H1 (cell line): ENCODE measurements at regions not wholly inside any gene's neighbourhood (a gene's known extent, or its start where the extent isn't known, plus 50 kb on each side); places are given as distances from the start of the nearest gene placed in this dataset.
A peak's percentile ranks its signal among the peaks of the same experiment; 100 is the strongest.

ENCODE experiments used
- CTCF ChIA-PET: fragments of 300-600 bp; sonication (Branson Sonifier 250); formaldehyde crosslinking; loops from one replicate; lab custom pipeline; 2021; ENCODE audit not compliant: partially characterized antibody; lab: Charles Lee
- POLR2A ChIA-PET: fragments of 300-600 bp; sonication (Branson Sonifier 250); formaldehyde crosslinking; loops from one replicate; lab custom pipeline; 2021; ENCODE audit warnings: inconsistent platforms; ENCODE audit not compliant: partially characterized antibody; lab: Charles Lee
- DNase-seq, 2 experiments: peaks; one replicate each; pipeline versions ENCODE4 v3.0.0 to v3.0.0-alpha.2; 2010 to 2022; ENCODE audit warnings: low spot score in 2 of 2, low read depth in 1 of 2, mixed read lengths in 1 of 2
- FAIRE-seq: peaks from 2 replicates; lab custom pipeline; 2011; peaks lifted over from hg19 to GRCh38; lab: Jason Lieb, UNC
- H2AFZ ChIP-seq: 2 replicates; pipeline ENCODE4 v1.8.1; 2012; ENCODE audit warnings: low read length, inconsistent platforms
- H2AK5ac ChIP-seq: 2 replicates; pipeline ENCODE4 v1.6.1; 2013; ENCODE audit warnings: low read depth, low read length
- H2BK120ac ChIP-seq: replicated peaks from 2 replicates; pipeline ENCODE3; 2013; ENCODE audit warnings: low read depth, low read length, inconsistent platforms
- H2BK12ac ChIP-seq: 2 replicates; pipeline ENCODE4 v1.6.1; 2013; ENCODE audit warnings: low read depth, low read length
- H2BK15ac ChIP-seq: 2 replicates; pipeline ENCODE4 v1.6.1; 2013; ENCODE audit warnings: low read length
- H2BK20ac ChIP-seq: 2 replicates; pipeline ENCODE4 v1.6.1; 2013; ENCODE audit warnings: low read length
- H2BK5ac ChIP-seq: 2 replicates; pipeline ENCODE4 v1.6.1; 2013; ENCODE audit warnings: low read depth, low read length
- H3K14ac ChIP-seq: 2 replicates; pipeline ENCODE4 v1.6.1; 2013; ENCODE audit warnings: inconsistent platforms; ENCODE audit not compliant: insufficient read length
- H3K18ac ChIP-seq: 2 replicates; pipeline ENCODE4 v1.6.1; 2013; ENCODE audit warnings: low read length; ENCODE audit errors: extremely low read depth
- H3K23ac ChIP-seq: 2 replicates; pipeline ENCODE4 v1.6.1; 2013; ENCODE audit warnings: inconsistent platforms; ENCODE audit not compliant: insufficient read length
- H3K23me2 ChIP-seq: 2 replicates; pipeline ENCODE4 v1.6.1; 2013; ENCODE audit warnings: low read depth, low read length
- H3K27ac ChIP-seq: 2 replicates; pipeline ENCODE4 v1.6.1; 2011; ENCODE audit warnings: low read depth, low read length, inconsistent platforms
- H3K27me3 ChIP-seq, 4 experiments: replicated peaks in 1 of 4; 1 replicate in 1 of 4; 2 replicates in 3 of 4; pipeline versions ENCODE4 v1.6.1 to v1.8.1; 2011 to 2013; ENCODE audit warnings: low read length in 3 of 4, mild to moderate bottlenecking in 3 of 4, inconsistent platforms in 2 of 4, mixed read lengths in 2 of 4, moderate library complexity in 1 of 4; ENCODE audit not compliant: control insufficient read depth in 3 of 4, insufficient read depth in 3 of 4; ENCODE audit errors: extremely low read depth in 1 of 4
- H3K36me3 ChIP-seq, 4 experiments: 2 replicates each; pipeline versions ENCODE4 v1.6.1 to v1.8.1; 2011 to 2013; ENCODE audit warnings: mild to moderate bottlenecking in 4 of 4, low read length in 3 of 4, moderate library complexity in 2 of 4, control low read depth in 1 of 4, inconsistent platforms in 1 of 4; ENCODE audit not compliant: insufficient read depth in 4 of 4, control insufficient read depth in 2 of 4
- H3K4ac ChIP-seq: replicated peaks from 2 replicates; pipeline ENCODE3; 2013; ENCODE audit warnings: low read length, low read depth, mixed read lengths, inconsistent platforms; ENCODE audit not compliant: insufficient read length
- H3K4me1 ChIP-seq, 4 experiments: replicated peaks in 1 of 4; 1 replicate in 1 of 4; 2 replicates in 3 of 4; pipeline versions ENCODE4 v1.6.1 to v1.8.1; 2011 to 2013; ENCODE audit warnings: low read length in 3 of 4, inconsistent platforms in 2 of 4, mixed read lengths in 1 of 4; ENCODE audit not compliant: insufficient read depth in 4 of 4, control insufficient read depth in 3 of 4
- H3K4me2 ChIP-seq, 2 experiments: 2 replicates each; pipeline versions ENCODE4 v1.6.1 to v1.8.1; 2011 to 2013; ENCODE audit warnings: low read depth in 2 of 2, low read length in 2 of 2, control low read depth in 1 of 2, inconsistent platforms in 1 of 2, mild to moderate bottlenecking in 1 of 2; ENCODE audit not compliant: insufficient read depth in 1 of 2
- H3K4me3 ChIP-seq, 4 experiments: fragments of 200-600, 300-600 bp in 1 of 4; sonication (generic), shearing (Covaris generic), sonication (Bioruptor Twin) in 1 of 4; 2 replicates each; pipeline versions ENCODE4 v1.5.1 to v1.8.1; 2011 to 2016; ENCODE audit warnings: low read length in 4 of 4, low read depth in 3 of 4, control low read depth in 2 of 4, inconsistent platforms in 2 of 4, mild to moderate bottlenecking in 2 of 4, mixed read lengths in 1 of 4, moderate library complexity in 1 of 4; ENCODE audit not compliant: insufficient read depth in 2 of 4; ENCODE audit errors: extremely low read depth in 1 of 4
- H3K56ac ChIP-seq: replicated peaks from 2 replicates; pipeline ENCODE3; 2013; ENCODE audit warnings: low read depth, mild to moderate bottlenecking, mixed read lengths, low read length, inconsistent platforms; ENCODE audit not compliant: insufficient read length
- H3K79me1 ChIP-seq: 2 replicates; pipeline ENCODE4 v1.6.1; 2013; ENCODE audit warnings: low read depth, low read length, control low read depth
- H3K79me2 ChIP-seq, 2 experiments: 2 replicates each; pipeline versions ENCODE4 v1.6.1 to v1.8.1; 2012 to 2013; ENCODE audit warnings: low read length in 2 of 2, mild to moderate bottlenecking in 2 of 2, inconsistent platforms in 1 of 2; ENCODE audit not compliant: insufficient read depth in 2 of 2, control insufficient read depth in 1 of 2
- H3K9ac ChIP-seq, 4 experiments: replicated peaks in 1 of 4; 1 replicate in 1 of 4; 2 replicates in 3 of 4; pipeline versions ENCODE4 v1.6.1 to v1.8.1; 2011 to 2013; ENCODE audit warnings: low read depth in 3 of 4, low read length in 3 of 4, control low read depth in 2 of 4, mild to moderate bottlenecking in 2 of 4, moderate library complexity in 2 of 4, inconsistent platforms in 1 of 4; ENCODE audit errors: extremely low read depth in 1 of 4
- H3K9me3 ChIP-seq, 2 experiments: 2 replicates each; pipeline versions ENCODE4 v1.6.1 to v1.8.1; 2012 to 2013; ENCODE audit warnings: mild to moderate bottlenecking in 2 of 2, moderate library complexity in 2 of 2, control low read depth in 1 of 2, inconsistent platforms in 1 of 2, low read depth in 1 of 2, low read length in 1 of 2, mixed read lengths in 1 of 2; ENCODE audit not compliant: insufficient read depth in 2 of 2
- H4K20me1 ChIP-seq, 2 experiments: replicated peaks in 1 of 2; 2 replicates each; pipeline versions ENCODE3 to v1.8.1; 2011 to 2013; ENCODE audit warnings: inconsistent platforms in 2 of 2, low read length in 2 of 2, mild to moderate bottlenecking in 1 of 2; ENCODE audit not compliant: insufficient read depth in 2 of 2, control insufficient read depth in 1 of 2
- H4K5ac ChIP-seq: 2 replicates; pipeline ENCODE4 v1.6.1; 2013; ENCODE audit warnings: low read length, low read depth, mixed read lengths, inconsistent platforms; ENCODE audit not compliant: insufficient read length
- H4K8ac ChIP-seq: 2 replicates; pipeline ENCODE4 v1.8.0; 2013; ENCODE audit warnings: mild to moderate bottlenecking, moderate library complexity, low read length, inconsistent platforms; ENCODE audit not compliant: insufficient read depth; ENCODE audit errors: extremely low read depth
- H4K91ac ChIP-seq: replicated peaks from 2 replicates; pipeline ENCODE3; 2013; ENCODE audit warnings: low read length, mixed read lengths, inconsistent platforms; ENCODE audit not compliant: insufficient read length
- CREB1 ChIP-seq: IDR thresholded peaks from 2 replicates; pipeline ENCODE4 v1.6.1; 2012; ENCODE audit warnings: inconsistent platforms
- EP300 ChIP-seq, 2 experiments: IDR thresholded peaks; 1 replicate in 1 of 2; 2 replicates in 1 of 2; pipeline ENCODE4 v1.6.1; 2011 to 2012; ENCODE audit warnings: low read depth in 2 of 2, low read length in 2 of 2, mild to moderate bottlenecking in 2 of 2, borderline replicate concordance in 1 of 2, inconsistent platforms in 1 of 2, moderate library complexity in 1 of 2
- WGBS, 2 experiments: shearing (Covaris generic) in 1 of 2; methylation state at CpG; one replicate each; pipeline versions ENCODE4 v1.1.6 to v1.1.7; 2013 to 2015; ENCODE audit warnings: low lambda C conversion rate in 2 of 2, mixed read lengths in 2 of 2, inconsistent platforms in 1 of 2, low coverage in 1 of 2, missing lambda C conversion rate in 1 of 2; ENCODE audit not compliant: insufficient replicate concordance in 2 of 2, insufficient coverage in 1 of 2, insufficient read length in 1 of 2; ENCODE audit errors: extremely low coverage in 1 of 2, missing lambda C conversion rate in 1 of 2; 5-methylcytosine and 5-hydroxymethylcytosine counted together

DNA sequence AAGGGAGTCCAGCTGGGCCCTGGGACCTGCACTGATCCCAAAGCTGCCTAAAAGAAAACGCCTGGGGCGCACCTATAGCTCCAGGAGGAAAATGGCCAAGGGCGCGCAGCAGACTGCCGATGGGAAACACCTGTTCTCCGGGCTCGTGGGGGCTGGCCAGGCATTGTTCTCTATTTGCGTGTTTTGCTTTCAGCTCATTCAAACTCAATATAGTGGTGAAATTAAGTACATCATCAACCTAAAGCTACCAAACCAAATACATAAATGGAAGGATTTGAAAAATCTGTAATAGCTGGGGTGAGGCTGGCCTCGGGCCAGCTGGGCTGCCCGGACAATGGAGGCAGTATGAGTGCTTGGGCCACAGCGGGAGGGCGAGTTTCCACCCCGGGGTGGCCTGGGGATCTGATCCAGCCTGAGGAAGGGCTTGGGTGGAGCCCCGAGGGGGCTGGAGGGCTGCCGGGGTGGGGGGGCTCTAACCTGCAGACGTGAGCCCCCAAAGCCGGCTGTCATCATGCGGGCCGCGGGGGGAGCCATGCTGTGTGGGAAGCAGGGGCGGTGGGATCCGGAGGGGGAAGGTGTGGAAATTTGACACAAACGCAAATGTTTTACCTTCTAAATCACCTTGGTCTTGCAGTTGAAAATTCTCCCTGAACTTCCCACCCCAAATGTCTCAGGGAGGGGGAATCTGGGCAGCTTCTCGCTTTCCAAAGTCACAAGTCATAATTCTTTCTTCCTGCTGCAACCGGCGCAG lies 77.6 kb downstream of the ASB1 start:
- H2BK120ac ChIP-seq, result no peak overlapping the region
- POLR2A ChIA-PET, result no interaction called here
- no peaks in the 10 kb centered on the region for H3K79me1 ChIP-seq
- TF ChIP-seq EP300 (IDR thresholded peaks at IDR 0.05; ENCODE audit: borderline replicate concordance in 1 of 2, low read depth in 2 of 2, low read length in 2 of 2), result no peak
- TF ChIP-seq CREB1, result no peak

More for the DNA sequence above, 77.6 kb downstream of the ASB1 start:
- H3K27ac ChIP-seq, result no peak overlapping the region
- 98% methylated on average over 17 of the region's 26 CpGs; no CpG with 5 or more reads in 1 of the 2 experiments for WGBS, 2 experiments
- H3K79me2 ChIP-seq, result no peaks in the 10 kb centered on the region
- H3K9ac ChIP-seq, result no peak overlapping the region
- H3K4me3 ChIP-seq, result no peak overlapping the region
- CTCF ChIA-PET, result interaction anchor here (2.0 kb wide), 1 partner anchor 10 kb away, joined by 7 read pairs; no protein-coding TSS in a partner anchor
- H4K5ac ChIP-seq, result no peak overlapping the region
- peaks cover 3 to 9% of the 10 kb centered on the region in 2 experiments; a peak in 2 of 4 replicates for H3K9me3 ChIP-seq
- no peak overlapping the region for H3K4ac ChIP-seq
- H3K56ac ChIP-seq, result no peak overlapping the region
- H2AFZ ChIP-seq, result no peak overlapping the region
- no peak overlapping the region for H2BK15ac ChIP-seq
- DNase-seq, result no peak
- H2BK20ac ChIP-seq, result no peak overlapping the region
- H2BK5ac ChIP-seq, result no peak overlapping the region
- no peak for FAIRE-seq
- peaks cover 2 to 11% (median 5%) of the 10 kb centered on the region in 4 experiments; a peak in 6 of 7 replicates for H3K4me1 ChIP-seq
- H3K23me2 ChIP-seq, result peaks cover 4% of the 10 kb centered on the region; the same call in 1 of the 2 replicates
- H3K27me3 ChIP-seq, result no peaks in the 10 kb centered on the region
- no peak overlapping the region for H3K14ac ChIP-seq
- peak overlapping the region; percentile 41 for H4K8ac ChIP-seq
- peaks cover 0 to 3% of the 10 kb centered on the region in 2 experiments for H4K20me1 ChIP-seq
- no peak overlapping the region for H3K4me2 ChIP-seq
- no peak overlapping the region for H2BK12ac ChIP-seq
- no peak overlapping the region for H3K18ac ChIP-seq
- no peaks in the 10 kb centered on the region; a peak in 1 of 8 replicates for H3K36me3 ChIP-seq
- no peak overlapping the region for H4K91ac ChIP-seq
- no peak overlapping the region for H3K23ac ChIP-seq
- H2AK5ac ChIP-seq, result no peak overlapping the region
